ENCODE measurements at regions not wholly inside any gene's neighbourhood (a gene's known extent, or its start where the extent isn't known, plus 50 kb on each side); places are given as distances from the start of the nearest gene placed in this dataset.

- Histone ChIP-seq H3K23ac (ENCODE audit: insufficient read length) (no peak overlapping the region), H3K27ac (ENCODE audit: low read depth, low read length) (no peak overlapping the region), H3K4ac (replicated peaks; ENCODE audit: insufficient read length, low read depth, low read length) (no peak overlapping the region), H3K79me1 (ENCODE audit: low read depth, low read length) (no peaks in the 10 kb centered on the region), H3K14ac (ENCODE audit: insufficient read length) (no peak overlapping the region), H2BK20ac (ENCODE audit: low read length) (no peak overlapping the region), H3K27me3 (replicated peaks in 1 of 4; ENCODE audit: control insufficient read depth in 3 of 4, extremely low read depth in 1 of 4, insufficient read depth in 3 of 4, low read length in 3 of 4) (no peaks in the 10 kb centered on the region), H2BK12ac (ENCODE audit: low read depth, low read length) (no peak overlapping the region), H4K8ac (ENCODE audit: extremely low read depth, insufficient read depth, low read length) (no peak overlapping the region), H3K79me2 (ENCODE audit: control insufficient read depth in 1 of 2, insufficient read depth in 2 of 2, low read length in 2 of 2) (no peaks in the 10 kb centered on the region), H2BK120ac (replicated peaks; ENCODE audit: low read depth, low read length) (no peak overlapping the region), H2BK15ac (ENCODE audit: low read length) (no peak overlapping the region), H3K4me3 (ENCODE audit: extremely low read depth in 1 of 4, insufficient read depth in 2 of 4, low read depth in 3 of 4, low read length in 4 of 4) (no peak overlapping the region), H3K9me3 (ENCODE audit: insufficient read depth in 2 of 2, low read depth in 1 of 2, low read length in 1 of 2) (no peaks in the 10 kb centered on the region), H3K23me2 (ENCODE audit: low read depth, low read length) (no peaks in the 10 kb centered on the region), H3K56ac (replicated peaks; ENCODE audit: insufficient read length, low read depth, low read length) (no peak overlapping the region), H4K20me1 (replicated peaks in 1 of 2; ENCODE audit: control insufficient read depth in 1 of 2, insufficient read depth in 2 of 2, low read length in 2 of 2) (no peaks in the 10 kb centered on the region), H3K4me2 (ENCODE audit: insufficient read depth in 1 of 2, low read depth in 2 of 2, low read length in 2 of 2) (no peak overlapping the region), H2AFZ (ENCODE audit: low read length) (no peak overlapping the region), H3K18ac (ENCODE audit: extremely low read depth, low read length) (no peak overlapping the region), H3K9ac (replicated peaks in 1 of 4; ENCODE audit: extremely low read depth in 1 of 4, low read depth in 3 of 4, low read length in 3 of 4) (no peak overlapping the region), H2BK5ac (ENCODE audit: low read depth, low read length) (no peak overlapping the region), H3K4me1 (replicated peaks in 1 of 4; ENCODE audit: control insufficient read depth in 3 of 4, insufficient read depth in 4 of 4, low read length in 3 of 4) (no peaks in the 10 kb centered on the region), H4K91ac (replicated peaks; ENCODE audit: insufficient read length, low read length) (no peak overlapping the region), H4K5ac (ENCODE audit: insufficient read length, low read depth, low read length) (no peak overlapping the region), H3K36me3 (ENCODE audit: control insufficient read depth in 2 of 4, insufficient read depth in 4 of 4, low read length in 3 of 4) (no peaks in the 10 kb centered on the region), H2AK5ac (ENCODE audit: low read depth, low read length) (no peak overlapping the region)
- DNase-seq (ENCODE audit: low read depth in 1 of 2, low spot score in 2 of 2) (no peak), FAIRE-seq (no peak)
- ChIA-PET CTCF (ENCODE audit: partially characterized antibody) (interaction anchor here (0.6 to 1.5 kb wide), 2 partner anchors 177 to 273 kb away, joined by 3 to 6 read pairs; no protein-coding TSS in a partner anchor), POLR2A (ENCODE audit: partially characterized antibody) (no interaction called here)
- TF ChIP-seq SAP30 (IDR thresholded peaks at IDR 0.05; ENCODE audit: insufficient read depth, insufficient replicate concordance, low read length) (no peak), BRCA1 (IDR thresholded peaks at IDR 0.05; ENCODE audit: low read depth, low read length) (no peak), CTCF (IDR thresholded peaks at IDR 0.05; ENCODE audit: control extremely low read depth in 1 of 3, insufficient read depth in 1 of 3, low read depth in 1 of 3, low read length in 3 of 3) (peak in 1 of 3 experiments; percentile 10; a peak in 2 of 4 replicates), RAD21 (IDR thresholded peaks at IDR 0.05 in 1 of 2, conservative IDR thresholded peaks at IDR 0.05 in 1 of 2; ENCODE audit: low read depth in 2 of 2, low read length in 2 of 2) (peak; percentile 71)
- TF ChIP-seq, protein P1, sequence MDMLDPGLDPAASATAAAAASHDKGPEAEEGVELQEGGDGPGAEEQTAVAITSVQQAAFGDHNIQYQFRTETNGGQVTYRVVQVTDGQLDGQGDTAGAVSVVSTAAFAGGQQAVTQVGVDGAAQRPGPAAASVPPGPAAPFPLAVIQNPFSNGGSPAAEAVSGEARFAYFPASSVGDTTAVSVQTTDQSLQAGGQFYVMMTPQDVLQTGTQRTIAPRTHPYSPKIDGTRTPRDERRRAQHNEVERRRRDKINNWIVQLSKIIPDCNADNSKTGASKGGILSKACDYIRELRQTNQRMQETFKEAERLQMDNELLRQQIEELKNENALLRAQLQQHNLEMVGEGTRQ (IDR thresholded peaks at IDR 0.05; ENCODE audit: low read length), result no peak
Observed at GRCh38 chr3:174397848-174398247, 461.3 kb upstream of the NAALADL2 start.
